GM12872 (cell line): ENCODE measurements at regions not wholly inside any gene's neighbourhood (a gene's known extent, or its start where the extent isn't known, plus 50 kb on each side); places are given as distances from the start of the nearest gene placed in this dataset.

Experiments used
- CTCF ChIP-seq: IDR thresholded peaks from 3 replicates; pipeline ENCODE4 v1.5.1; 2011; ENCODE audit warnings: low read depth, mild to moderate bottlenecking, low read length, moderate library complexity; ENCODE audit not compliant: insufficient read depth

- no peak for TF ChIP-seq CTCF
Observed at GRCh38 chr9:102405218-102405867, 589.8 kb upstream of the CYLC2 start.

- no peak for TF ChIP-seq CTCF
Observed at GRCh38 chr9:102403514-102403913, 591.6 kb upstream of the CYLC2 start.

- TF ChIP-seq CTCF, result no peak
Observed at GRCh38 chr9:102398205-102398604, 596.9 kb upstream of the CYLC2 start.

GRCh38 chr9:102362470-102363132, 624.2 kb upstream of the GRIN3A start:
- TF ChIP-seq CTCF, result no peak

- no peak for TF ChIP-seq CTCF
Observed at GRCh38 chr9:102360846-102361245, 622.4 kb upstream of the GRIN3A start.

- TF ChIP-seq CTCF, result no peak
Observed at GRCh38 chr9:102355982-102356381, 617.5 kb upstream of the GRIN3A start.

- TF ChIP-seq CTCF, result no peak
Observed at GRCh38 chr9:102354041-102354440, 615.6 kb upstream of the GRIN3A start.
